Renal cortical epithelial cell (primary cell): ENCODE measurements at regions not wholly inside any gene's neighbourhood (a gene's known extent, or its start where the extent isn't known, plus 50 kb on each side); places are given as distances from the start of the nearest gene placed in this dataset.
"Not testable (repeated sequence)": the region's sequence is repeated elsewhere in the genome, so short reads cannot be mapped to it uniquely, and the experiment has no call there.

ENCODE experiments used
- DNase-seq: peaks from one replicate; pipeline ENCODE4 v3.0.0-alpha.2; 2011; ENCODE audit warnings: low read depth

DNA sequence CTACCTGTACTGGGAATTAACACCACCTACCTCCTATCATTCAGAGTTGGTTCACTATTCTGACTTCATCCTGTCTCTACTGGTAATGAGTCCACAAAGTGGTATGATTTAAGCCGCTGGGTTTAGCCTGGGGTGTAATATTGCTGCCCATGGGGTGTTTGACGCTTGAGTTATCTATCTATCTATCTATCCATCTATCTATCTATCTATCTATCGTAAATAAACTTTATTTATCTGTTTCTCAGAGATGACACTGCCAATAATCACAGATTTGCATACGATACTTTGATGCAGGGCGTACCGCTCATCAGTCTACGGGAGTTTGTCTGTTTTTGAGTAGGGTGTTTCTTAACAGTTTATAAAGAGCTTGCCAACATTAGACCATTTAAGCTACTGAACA, 73.6 kb upstream of the ZNF184 start:
- DNase-seq: no peak

DNA sequence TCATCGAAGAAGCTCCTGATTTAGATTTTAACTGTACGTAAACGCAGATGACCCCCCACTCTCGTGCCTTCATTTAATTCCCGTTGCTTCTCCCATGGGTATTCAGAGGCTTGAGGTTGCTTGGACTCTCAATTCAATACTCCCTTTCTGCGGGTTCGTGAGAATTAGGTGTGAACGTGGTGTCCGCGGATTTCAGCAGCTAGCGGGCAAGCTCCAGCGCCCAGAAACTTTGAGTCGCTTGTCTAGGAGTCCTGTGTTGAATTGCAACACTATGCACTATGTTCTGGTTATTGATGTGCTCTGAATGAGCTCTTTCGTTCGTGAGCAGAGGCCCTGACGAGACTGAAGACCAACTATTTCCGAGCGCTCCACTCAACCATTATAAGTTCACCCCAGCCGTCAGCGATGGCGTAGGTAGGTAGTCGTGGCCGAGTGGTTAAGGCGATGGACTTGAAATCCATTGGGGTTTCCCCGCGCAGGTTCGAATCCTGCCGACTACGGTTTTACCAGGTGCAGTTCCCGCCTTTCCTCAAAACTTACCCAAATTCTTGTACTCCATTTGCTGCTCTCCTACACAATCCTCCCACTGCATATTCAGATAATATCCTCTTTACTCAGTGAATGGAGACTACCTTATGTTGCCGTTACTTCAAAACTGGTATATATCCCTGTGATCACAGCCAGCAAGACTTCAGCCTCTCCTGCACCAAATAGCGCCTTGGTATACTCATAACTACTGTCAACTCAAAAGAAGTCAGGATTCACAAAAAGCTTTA, 72.6 kb upstream of the ZNF184 start:
- DNase-seq: peak; percentile 65

DNA sequence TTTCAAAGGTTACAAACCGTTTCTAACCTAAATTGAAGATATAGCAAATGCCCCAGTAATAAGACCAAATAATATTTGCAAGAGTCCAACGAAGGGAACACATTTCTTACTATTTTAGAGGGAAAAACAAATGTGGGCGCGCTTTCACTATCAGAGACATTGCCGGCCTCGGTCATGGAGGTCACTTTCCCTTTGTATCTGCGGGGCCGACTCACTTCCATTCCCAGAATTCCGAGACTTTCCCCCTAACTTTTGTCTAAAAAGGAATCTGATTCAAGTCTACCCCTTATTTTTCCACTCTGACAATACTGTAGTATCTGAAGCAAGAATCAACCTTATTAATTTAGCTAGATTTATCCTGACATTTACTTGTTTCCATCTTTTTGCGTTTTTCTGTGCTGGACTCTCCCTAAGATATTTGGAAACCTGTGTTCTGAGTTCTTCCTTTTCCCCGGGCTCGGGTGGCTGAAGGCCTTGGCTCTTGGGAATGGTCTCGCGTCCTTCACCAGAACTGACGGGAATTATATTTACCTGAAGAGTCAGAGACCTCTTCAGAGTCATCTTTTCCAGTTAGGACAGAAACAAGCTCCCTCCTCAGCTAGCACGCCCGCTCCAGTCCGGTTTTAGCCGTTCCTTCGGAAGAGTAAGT, 71.8 kb upstream of the ZNF184 start:
- DNase-seq: no peak

DNA sequence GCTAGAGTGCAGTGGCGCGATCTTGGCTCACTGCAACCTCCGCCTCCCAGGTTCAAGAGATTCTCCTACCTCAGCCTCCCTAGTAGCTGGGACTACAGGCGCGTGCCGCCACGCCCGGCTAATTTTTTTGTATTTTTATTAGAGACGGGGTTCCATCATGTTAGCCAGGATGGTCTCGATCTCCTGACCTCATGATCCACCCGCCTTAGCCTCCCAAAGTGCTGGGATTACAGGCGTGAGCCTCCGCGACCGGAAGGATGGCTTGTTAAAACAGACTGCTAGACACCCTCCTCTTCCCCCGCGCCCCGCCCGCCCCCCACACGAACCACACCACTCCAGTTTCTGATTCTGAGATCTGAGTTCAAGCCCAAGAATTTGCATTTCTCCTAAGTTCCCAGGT, 71.2 kb upstream of the ZNF184 start:
- not testable (repeated sequence) for DNase-seq

DNA sequence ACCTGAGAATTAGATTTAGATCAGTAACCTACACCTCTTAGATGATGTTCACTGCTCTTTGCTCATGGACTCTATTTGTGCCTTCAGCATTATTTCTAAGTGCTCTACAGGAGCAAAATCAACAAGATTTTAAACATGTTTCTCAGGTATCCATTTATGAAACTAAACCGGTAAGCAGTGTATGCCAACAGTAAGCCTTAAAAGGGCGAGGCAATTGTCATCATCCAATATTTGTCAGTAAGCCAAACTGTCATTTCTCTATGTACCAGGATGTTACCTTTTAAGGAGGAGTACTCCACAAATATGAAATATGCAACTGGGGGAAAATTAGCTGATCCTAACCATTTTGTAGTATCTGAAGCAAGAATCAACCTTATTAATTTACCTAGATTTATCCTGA, 69.6 kb upstream of the ZNF184 start:
- no peak for DNase-seq

DNA sequence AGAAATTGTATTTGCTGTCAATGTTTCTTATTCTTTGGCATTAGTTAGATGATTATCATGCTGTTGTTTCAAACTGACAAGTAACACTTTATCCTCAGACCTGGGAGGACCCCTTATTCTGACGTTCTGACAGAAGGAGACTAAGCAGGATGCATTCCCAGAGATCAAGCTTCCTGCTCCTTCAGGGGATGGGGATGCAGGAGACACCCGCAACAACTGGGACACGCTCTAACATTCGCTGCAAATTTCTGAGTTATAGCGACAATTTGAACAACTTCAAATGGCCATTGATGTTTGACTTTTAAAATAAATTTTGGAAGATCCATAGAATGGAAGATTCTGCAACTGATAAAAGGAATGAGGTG, 69.0 kb upstream of the ZNF184 start:
- DNase-seq: no peak

DNA sequence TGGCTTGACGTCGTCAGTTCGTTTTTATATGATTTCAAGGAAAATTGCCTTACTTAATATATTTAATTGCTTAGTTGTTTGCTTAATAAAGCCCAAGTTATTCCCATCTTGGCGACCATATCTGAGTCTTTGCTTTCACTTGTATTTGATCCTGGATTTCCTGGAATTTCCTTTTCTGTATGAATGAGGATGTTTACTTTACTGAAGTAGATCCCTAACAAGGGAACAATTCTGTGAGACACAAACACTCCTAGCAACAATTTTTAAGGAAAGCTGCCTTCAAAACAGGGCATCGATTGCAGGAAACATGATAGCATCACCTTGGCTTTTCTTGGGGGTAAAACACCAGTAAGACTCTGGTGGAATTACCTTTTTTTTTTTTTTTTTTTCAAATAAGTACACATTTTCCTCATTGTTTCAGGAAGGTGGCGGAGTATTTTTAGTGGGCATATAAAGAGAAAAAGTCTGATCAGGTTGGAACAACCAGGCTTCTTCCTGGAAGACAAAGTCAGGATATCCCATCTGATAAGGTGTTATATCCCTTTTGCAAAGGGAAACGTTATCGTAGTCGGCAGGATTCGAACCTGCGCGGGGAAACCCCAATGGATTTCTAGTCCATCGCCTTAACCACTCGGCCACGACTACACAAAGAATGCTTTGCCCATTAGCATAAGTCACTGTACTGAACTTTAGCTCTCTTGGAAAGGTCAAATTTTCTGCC, 68.5 kb upstream of the ZNF184 start:
- DNase-seq: no peak

DNA sequence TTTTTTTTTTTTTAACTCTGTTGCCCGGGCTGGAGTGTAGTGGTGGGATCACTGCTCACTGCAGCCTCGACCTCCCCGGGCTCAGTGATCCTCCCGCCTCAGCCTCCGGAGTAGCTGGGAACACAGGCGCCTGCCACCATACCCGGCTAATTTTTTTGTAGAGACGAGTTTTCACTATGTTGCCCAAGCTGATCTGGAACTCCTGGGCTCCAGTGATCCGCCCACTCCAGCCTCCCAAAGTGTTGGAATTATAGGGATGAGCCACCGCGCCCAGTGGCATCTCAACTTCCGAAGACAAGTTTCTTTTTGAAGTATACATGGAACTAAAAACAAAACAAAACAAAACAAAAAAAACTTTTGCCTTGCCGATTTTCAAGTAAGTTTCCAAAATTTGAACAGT, 66.6 kb upstream of the ZNF184 start:
- DNase-seq: no peak

DNA sequence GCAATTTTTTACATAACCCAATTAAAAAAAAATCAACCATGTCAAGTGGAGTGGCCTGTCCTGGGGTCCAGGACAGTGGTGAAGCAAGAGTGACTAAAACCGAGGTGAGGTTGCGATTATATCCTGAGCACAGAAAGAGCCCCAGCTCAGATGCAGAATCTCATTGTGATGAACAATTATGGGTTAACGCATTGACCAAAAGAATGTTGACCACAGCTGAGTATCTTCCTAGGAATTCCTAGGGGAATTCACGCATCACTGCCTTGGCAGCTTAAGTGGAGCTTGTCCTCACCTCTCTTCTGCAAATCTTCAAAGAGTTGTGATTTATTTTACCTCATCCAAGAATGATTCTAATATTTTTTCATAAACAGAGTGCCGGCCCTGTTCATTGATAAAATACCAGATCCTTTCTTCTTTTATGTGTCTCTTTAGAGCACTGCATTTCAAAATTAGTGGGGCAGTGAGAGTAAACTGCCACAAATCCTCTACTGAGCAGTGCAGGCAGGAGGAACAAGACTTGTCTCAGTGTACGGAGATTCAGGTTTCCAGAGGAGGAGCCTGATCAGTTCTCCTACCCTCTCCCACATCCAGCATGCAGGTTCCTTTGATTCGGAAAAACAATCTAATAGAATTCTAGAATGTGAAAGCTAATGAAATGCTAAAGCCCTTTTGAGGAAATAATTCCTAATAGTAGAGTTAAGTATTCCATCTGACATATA, 60.1 kb upstream of the ZNF184 start:
- peak; percentile 93 for DNase-seq

DNA sequence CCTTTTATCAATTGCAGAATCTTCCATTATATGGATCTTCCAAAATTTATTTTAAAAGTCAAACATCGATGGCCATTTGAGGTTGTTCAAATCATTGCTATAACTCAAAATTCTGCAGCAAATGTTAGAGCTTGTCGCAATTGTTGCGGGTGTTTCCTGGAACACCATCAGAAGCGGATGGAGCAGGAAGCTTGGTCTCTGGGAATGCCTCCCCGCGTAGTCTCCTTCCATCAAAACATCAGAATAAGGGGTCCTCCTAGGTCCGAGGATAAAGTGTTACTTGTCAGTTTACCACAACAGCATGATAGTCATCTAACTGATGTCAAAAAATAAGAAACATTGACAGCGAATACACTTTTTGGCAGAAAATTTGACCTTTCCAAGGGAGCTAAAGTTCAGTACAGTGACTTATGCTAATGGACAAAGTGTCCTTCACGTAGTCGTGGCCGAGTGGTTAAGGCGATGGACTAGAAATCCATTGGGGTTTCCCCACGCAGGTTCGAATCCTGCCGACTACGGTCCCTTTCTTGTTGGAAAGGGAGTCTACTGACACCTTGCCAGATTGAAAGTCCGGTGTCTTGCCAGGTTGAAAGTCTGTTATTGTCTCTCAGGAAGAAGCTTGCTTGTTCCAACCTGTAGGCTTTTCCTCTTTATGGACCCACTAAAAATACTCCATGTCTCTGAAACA, 59.0 kb upstream of the ZNF184 start:
- DNase-seq: no peak

DNA sequence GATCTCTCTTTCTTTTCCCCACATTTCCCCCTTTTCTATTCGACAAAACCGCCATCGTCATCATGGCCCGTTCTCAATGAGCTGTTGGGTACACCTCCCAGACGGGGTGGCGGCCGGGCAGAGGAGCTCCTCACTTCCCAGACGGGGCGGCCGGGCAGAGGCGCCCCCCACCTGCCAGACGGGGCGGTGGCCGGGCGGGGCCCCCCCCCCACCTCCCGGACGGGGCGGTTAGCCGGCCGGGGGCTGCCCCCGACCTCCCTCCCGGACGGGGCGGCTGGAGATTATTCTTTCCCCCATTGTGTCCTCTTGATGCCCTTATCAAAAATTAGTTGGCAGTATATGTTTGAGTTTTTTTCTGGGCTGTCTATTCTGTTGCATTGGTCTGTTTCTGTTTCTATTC, 56.9 kb upstream of the ZNF184 start:
- not testable (repeated sequence) for DNase-seq

DNA sequence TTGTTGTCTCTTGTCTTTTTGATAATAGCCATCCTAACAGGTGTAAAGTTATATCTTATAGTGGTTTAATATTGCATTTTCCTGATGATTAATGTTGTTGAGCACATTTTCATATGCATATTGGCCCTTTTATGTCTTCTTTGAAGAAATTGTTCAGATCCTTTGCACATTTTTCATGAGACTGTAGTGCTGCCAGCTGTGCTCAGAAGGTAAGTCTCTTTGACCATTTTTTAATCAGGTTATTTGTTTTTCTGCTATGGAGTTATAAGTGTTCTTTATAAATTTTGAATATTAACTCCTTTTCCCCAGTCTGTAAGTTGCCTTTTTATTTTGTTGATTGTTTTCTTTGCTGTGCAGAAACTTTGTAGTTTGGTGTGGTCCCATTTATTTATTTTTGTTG, 55.8 kb upstream of the ZNF184 start:
- DNase-seq: no peak
